HL-60/S4 treated with retinoic acid at 250 ng/mL for 4 days and 3 days (cell line): ENCODE measurements at regions not wholly inside any gene's neighbourhood (a gene's known extent, or its start where the extent isn't known, plus 50 kb on each side); places are given as distances from the start of the nearest gene placed in this dataset.

Source experiments
- in situ Hi-C: fragments of 300-500 bp; cut with MboI; formaldehyde crosslinking; loops from 2 replicates; pipeline ENCODE4 v1.7.0; 2022; ENCODE audit warnings: low sequenced_read_pairs

- in situ Hi-C loops: no loop called here
Observed at GRCh38 chr18:25658476-25658875, 306.5 kb upstream of the ZNF521 start.

DNA sequence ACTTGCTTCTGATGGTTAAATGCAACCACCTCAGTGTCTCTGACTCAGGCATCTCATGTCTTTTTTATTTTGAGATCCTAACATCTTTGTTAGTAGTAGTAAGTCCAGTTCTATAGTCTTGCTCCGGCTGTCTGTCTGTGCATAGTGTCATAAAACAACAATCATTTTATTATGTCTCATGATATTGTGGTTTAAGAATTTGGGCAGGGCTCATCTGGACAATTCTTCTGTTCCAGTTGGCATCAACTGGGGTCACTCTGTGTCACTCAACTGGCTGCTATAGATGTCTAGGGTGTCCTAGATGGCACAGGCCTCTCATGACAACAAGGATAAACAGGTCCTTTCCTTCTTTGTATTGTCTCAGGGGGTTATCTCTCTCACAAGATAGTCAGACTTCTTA lies 299.6 kb upstream of the ZNF521 start:
- in situ Hi-C loops: no loop called here

DNA sequence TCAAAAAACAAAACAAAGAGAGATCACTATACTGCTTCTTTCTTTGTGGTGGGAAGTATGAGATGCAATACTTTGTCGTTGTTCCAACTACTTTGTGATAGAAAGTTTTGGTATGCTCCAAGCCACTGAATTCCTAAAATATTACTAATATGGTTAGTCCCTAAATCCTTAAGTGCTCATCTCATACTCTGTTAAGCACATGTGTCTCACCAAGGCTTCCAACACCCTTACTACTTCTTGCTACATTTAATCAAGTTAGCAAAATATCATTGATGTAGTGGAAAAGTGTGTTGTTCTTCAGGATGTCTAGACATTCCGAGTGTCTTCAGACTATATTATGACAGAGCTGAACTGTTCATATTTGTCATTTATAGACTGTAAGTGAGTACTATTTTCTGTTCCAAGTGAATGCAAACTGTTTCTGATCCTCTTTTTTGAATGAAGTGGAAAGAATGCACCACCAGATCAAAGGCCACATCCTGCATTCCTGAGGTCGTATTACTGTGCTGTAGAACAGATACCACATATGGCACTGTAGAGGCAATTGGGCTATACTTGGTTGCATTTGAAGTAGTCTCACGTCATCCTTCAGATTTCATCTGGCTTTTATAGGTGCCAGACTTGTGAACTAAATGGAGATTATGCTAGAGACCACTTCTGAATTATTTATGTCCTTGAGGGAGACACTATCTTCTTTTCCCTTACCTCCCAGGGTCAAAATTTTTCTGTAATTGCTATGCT lies 298.4 kb upstream of the ZNF521 start:
- in situ Hi-C loops: no loop called here

DNA sequence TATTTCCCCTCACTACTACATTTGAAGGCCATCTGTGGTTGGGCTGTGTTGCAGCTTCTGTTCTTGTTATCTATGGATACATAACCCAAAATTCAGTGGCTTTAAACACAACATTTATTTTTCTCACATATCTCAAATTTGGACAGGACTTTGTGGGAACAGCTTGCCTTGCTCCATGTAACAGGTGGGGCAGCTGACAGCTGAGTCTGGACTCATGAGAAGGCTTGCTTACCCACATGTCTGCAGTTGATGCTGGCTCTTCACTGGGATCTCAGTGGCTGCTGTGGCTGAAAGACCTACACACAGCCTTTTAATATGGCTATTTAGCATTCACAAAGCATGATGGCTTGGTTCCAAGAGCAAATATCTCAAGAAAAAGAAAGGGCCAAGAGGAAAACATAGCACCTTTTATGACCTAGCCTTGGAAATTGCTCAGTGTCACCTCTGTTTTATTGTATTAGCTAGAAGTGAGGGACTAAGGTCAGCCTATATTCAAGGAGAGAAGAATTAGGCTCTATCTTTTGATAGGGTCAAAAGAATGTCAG lies 296.8 kb upstream of the ZNF521 start:
- in situ Hi-C loops: no loop called here

GRCh38 chr18:25647404-25647803 lies 295.4 kb upstream of the ZNF521 start:
- in situ Hi-C loops: no loop called here

- in situ Hi-C loops: no loop called here
Observed at GRCh38 chr18:25646971-25647370, 295.0 kb upstream of the ZNF521 start.

GRCh38 chr18:25639596-25639995 lies 287.6 kb upstream of the ZNF521 start:
- in situ Hi-C loops: no loop called here

DNA sequence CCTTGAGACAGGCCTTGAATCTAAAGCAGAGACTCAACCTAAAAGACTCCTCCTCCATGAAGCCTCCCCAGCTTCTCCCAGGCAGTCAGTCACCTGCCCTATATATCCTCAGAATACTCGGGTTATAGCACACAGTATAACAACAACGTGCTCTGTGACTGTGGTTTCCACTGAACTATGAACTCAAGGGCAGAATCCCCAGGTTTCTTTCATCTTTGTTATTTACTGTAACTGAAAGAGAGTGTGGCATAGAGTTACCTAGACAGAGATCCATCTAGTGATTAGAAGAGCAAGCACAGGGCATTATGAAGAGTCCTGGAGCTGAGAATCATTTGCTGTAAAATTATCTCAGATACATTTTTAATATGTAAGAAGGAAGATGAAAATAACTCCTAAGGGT lies 281.6 kb upstream of the ZNF521 start:
- in situ Hi-C loops: no loop called here

- in situ Hi-C loops: no loop called here
Observed at GRCh38 chr18:25630682-25631081, 278.7 kb upstream of the ZNF521 start.

DNA sequence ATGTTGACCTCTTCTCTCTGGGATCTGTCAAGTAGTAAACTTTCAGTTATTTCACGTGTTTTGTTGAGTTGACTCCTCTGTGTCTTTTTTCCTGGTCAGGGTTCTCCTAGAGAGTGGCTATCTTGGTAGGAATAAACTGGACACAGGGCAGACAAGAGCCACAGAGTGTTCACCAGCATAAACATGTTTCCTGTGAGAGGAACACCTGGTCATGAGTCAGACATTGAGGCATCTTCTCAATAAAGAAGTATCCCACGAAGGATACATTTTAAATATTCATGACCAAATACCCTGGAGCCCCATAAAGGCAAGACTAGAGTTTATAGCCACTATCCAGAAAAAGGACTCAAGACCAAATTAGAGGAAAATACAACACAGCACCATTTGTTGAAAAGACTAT lies 269.7 kb upstream of the ZNF521 start:
- in situ Hi-C loops: no loop called here

DNA sequence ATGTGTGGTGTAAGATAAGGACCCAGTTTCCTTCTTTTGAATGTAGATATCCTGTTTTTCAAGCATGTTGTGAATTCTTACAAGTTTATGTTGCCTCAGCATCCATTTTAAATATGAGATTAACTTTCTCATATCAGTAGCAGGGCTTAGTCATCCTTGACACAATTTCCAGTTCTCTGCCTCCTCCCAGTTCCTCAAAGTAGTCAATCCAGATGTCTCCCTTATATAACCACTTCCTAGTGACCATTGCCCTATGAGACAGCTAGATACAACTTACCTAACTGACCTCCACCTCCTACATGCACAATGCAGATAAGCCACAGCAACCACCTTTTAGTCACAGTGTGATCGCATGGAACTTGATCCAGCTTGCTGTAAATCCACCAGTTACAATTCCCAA lies 269.2 kb upstream of the ZNF521 start:
- in situ Hi-C loops: no loop called here

DNA sequence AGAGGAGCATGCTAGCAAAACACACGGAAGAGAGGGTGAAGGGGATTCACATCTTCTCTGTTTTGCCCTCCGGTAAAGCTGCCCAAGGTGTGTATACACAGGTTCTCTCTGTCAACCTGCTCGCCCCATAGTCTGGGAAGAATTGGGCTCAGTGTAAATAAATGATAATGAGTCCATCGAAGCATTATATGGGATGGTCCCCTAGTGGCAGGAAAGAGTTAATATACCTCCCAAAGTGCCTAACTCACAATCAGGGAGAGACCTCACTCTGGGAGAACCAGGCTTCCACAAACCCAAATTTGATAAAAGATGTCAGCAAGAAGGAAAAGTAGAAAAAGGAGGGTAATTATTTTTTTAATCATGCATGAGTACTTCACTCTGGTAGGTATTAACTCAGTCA lies 262.2 kb upstream of the ZNF521 start:
- in situ Hi-C loops: no loop called here

DNA sequence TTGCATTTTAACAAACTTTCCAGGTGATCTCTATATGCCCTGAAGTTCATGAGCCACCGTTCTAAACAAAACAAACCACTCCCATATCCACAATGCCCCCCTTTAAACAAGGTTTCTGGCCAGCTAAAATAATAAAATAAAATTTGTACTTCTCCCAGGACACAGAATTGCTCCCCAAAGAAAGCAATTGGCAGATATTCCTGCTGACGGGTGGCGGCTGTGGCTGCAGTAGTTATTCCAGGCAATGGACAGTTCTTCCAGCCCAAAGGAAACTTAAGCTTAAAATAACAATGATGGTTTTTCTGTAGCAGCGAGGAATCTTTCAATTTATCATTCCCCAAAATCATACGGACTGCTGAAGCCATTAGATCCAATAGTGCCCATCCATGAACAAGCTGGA lies 260.5 kb upstream of the ZNF521 start:
- in situ Hi-C loops: no loop called here

DNA sequence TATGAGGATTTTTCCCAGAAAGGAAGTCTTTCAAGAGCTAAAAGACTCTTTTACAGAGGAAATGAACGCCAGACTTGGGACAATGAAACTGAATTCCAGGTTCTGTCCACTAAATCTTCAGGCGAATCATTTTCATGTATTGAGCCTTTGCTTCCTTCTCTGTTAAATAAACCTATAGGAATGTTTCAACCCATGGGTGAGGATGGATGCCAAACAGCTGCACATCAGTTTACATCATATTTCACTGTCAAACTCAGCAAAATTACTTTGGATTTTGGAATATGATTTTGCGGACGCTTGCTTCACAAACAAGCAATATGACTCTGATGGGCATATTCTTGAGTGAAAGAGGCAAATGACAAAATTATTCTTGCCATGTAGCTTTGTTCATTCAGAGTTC lies 256.1 kb upstream of the ZNF521 start:
- in situ Hi-C loops: no loop called here

GRCh38 chr18:25604894-25605597 lies 253.1 kb upstream of the ZNF521 start:
- in situ Hi-C loops: no loop called here

DNA sequence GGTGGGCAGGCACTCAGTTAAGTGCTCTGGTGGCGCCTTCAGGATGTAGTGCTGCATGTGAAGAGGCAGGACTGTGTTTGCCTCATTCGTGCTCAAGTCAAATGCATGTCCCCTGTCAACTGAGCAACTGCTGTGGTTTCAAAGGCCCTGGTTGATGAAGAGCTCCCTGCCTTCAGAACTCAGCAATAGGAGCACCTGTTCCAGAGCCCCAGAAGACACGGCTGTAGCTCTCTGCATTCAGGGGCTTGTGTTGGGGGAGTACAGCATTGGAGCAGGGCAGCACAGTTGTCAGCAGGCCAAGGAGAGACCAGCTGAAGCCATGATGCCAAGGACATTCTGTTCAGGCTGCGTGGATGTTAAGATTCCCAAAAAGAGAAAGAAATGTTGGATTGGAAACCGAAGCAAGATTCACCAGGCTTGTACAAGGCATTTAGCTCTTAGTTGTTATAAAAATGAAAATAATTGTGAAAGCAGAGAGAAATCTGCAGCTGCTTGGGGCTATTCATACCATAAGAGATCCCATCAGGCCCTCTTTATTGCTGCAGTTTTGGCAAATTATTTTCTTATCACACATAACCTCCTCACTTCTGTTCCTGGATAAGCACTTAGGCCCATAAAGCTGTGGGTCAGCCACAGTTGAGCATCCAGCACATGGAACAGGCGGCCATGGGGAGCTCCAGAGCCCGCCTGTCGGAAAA lies 252.4 kb upstream of the ZNF521 start:
- in situ Hi-C loops: no loop called here

- in situ Hi-C loops: no loop called here
Observed at GRCh38 chr18:25599443-25599842, 247.5 kb upstream of the ZNF521 start.

DNA sequence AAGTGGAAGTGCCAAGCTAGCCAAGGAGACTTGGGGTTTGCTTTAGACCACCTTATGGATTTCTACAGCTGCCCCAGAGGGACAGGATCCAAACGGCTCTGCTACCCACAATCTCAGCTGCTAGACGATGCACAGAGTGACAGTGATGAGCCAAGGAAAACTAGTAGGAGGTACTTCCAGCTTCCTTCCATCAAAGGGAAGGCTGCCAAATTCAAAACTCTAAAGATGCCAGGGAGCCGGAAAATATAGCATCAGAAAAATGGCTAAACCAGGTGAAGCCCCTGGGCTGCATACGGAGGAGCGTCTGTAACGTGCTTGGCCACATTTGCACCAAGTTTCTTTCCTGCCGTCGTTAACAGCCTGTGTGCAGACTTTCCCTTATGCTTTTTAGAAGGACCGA lies 245.5 kb upstream of the ZNF521 start:
- in situ Hi-C loops: no loop called here

GRCh38 chr18:25595274-25596060 lies 243.5 kb upstream of the ZNF521 start:
- in situ Hi-C loops: no loop called here

DNA sequence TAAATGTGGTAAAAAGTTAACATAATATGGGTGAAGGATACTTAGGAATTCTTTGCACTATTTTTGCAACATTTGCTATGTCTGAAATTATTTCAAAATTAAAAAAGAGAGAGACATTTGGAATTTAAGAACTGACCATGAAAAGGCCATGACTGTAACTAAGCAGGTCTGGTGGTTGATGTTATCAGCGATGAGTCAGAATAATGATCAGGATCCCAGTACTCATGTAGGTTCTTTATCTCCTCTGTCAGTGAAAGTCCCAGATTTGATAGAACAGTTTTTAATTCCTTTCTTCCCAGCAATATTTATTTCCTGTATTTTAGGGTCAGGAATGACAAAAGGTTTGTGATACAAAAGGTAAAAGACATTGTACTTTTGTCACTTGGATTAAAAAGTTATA lies 242.4 kb upstream of the ZNF521 start:
- in situ Hi-C loops: no loop called here

- in situ Hi-C loops: no loop called here
Observed at GRCh38 chr18:25592804-25593360, 240.9 kb upstream of the ZNF521 start.
